HG03135 (cell line): ENCODE measurements at regions not wholly inside any gene's neighbourhood (a gene's known extent, or its start where the extent isn't known, plus 50 kb on each side); places are given as distances from the start of the nearest gene placed in this dataset.

Experiments
- ATAC-seq: cut with Tn5 transposase; IDR thresholded peaks from one replicate; pipeline ENCODE4 v1.9.1; 2021; ENCODE audit warnings: mild to moderate bottlenecking, moderate library complexity; ENCODE audit not compliant: unreplicated experiment

DNA sequence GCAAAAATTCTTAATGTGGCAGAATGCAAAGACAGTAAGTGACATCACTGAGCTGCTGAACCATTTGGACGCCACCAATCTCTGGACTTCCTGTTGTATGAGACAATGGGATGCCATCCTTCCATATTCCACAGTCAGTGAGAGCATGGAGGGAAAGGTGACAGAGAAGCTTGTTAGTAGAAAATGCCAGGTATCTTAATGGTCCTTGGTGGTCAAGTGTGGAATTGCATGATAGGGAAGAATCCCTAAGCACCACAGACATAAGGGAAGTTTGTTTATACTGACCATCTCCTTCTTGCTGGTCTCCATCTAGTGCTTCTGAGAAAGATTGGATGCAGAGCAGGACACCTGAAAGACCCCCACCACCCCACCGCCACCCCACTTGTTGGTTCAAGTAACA is 1410.0 kb upstream of the TMEM132C start:
- no peak for ATAC-seq

DNA sequence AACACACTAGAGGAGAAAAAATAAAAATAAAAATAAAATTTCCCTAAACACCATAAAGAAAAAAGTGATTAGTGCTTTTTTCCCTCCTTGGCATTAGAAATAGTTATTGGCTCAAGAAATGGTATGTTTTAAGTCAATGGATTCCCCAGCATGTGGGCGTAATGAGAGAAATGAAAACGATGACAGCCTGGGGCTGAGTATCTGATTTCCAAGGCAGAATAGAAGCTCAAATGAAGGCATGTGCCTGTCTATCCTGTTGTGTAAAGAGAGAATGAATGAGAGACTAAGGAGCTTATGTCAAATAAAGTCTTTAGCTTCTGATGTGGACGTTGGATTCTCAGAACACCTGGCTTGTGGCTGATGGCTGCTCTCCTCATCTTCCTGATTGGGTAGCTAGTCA is 1408.4 kb upstream of the TMEM132C start:
- no peak for ATAC-seq

DNA sequence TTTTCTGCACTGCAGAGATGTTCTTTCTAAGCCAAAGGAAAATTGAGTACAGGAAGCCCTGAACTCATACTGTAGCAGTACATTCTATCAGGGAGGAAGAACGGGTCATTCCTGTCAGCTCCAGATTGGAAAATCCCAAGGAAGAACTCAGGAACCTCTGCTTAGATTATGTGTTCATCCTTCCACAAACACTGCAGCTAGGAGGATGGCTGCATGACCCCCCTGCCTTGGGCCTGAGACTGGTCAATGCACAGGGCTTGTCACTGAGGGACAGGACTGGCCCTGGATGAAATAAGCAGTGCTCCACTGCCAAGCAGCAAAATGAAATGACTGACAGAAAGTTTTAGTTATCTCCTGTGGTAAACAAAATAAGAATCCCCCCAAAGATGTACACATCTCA is 1406.8 kb upstream of the TMEM132C start:
- no peak for ATAC-seq

DNA sequence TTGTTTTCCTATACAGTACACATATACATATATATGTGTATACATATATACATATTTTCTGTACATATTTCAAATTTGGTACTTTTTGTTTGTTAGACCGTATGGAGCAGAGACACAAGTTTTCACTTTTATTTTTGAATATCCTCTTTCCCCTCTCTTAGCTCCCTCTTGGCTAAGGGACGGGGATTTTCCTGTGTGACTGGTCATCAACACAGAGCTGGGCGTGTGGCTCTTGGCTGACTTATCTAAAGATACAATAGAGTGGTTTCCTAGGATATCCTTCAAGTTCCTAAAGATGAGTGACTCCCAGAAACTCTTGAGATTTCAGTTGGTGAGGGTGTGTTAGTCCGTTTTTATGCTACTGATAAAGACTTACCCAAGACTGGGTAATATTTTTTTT is 1404.5 kb upstream of the TMEM132C start:
- no peak for ATAC-seq

DNA sequence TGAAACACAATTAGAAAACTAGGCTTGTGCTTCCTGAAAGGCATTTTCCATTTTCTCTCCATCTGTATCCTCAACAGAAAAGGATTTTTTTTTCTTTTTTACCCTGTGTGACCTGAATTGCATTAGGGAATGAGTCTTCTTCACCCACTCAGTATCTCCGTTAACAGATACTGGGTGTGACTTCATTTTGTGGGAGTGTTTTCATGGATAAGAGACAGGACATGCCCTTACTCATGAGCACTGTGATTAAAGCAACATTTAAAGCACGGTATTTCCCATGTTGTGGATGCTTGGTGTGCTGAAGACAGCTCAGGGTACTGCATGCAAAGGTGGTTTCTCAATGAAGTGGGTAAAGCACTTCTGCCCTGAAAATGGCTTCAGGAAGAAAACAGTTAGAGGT is 1397.3 kb upstream of the TMEM132C start:
- ATAC-seq, result no peak

DNA sequence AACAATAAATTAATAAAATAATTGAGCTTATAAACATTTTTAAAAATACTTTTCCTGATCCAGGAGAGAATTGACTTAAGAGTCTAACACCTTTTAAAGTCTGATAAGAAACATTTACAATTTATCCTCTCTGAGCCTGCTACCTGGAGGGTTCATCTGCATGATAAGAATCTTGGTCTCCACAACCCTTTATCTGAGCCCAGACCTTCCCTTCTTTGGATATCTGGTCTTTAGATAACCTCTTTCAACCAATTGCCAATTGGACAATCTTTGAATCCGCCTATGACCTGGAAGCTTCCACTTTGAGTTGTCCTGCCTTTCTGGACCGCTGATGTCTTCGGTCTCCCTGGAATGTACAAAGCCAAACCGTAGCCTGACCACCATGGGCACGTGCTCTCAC is 1393.3 kb upstream of the TMEM132C start:
- no peak for ATAC-seq

DNA sequence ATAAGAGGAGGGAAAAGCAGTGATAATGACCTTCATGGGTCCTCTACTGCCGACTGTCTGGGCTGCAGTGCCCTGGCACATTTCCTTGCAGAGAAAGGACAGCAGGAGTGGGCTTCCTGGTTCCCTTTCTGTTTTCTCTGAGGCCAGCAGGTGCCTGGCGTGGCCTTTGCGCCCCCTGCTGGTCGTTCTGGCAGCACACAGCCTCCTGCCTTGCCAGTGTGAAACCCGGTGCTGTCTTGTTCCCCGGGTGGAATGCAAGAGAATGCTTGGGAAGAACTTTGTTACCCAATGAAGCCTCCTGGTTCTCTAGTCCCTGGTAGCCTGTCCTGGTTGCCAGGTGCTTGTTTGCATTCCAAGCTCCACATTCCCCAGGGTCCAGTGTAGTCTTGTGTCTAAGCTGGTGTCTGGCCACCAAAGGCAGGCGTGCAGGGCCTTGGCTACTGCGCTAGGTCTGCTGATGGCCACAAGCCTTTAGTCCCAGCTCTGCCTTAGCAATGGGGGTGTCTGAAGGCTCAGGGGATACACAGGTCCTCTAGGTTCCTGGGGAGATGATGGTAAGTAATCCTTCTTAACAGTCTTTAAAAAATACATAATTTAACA is 1392.4 kb upstream of the TMEM132C start:
- no peak for ATAC-seq

DNA sequence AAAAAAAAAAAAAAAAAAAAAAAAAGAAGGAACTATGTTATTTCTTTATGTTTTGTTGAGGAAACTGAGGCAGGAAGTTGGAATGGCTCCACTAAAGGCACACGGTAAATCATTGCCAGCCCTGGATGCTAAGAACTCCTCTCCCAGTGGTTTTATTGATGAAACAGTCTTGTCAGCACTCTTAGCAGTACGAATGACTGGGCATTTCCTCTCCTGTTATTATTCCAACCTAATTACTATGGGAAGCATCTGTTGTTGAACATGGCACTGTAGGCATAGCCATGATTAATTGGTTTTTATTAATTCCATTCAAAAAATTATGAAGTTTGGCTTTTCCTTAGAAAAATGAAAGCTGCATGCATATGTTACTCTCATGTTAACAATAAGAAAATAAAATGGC is 1387.1 kb upstream of the TMEM132C start:
- ATAC-seq, result no peak

DNA sequence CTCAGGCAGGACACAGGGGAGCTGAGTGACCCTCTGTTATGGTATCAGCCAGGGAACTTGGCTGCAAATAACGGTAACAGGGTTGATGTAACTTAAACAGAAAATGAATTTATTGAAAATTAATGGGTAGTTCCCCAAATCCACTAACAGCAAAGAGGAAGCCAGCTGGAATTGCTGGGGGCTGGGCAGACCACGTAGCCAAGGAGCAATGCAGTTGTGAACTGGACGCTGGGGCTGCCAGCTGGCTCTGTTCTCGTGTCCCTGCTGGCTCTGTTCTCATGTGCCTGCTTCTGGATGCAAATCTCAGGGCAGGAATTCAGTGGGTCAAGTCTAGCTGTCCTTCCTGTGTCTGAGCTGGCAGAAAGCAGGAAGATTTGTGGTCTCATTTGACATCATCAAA is 1383.3 kb upstream of the TMEM132C start:
- ATAC-seq, result no peak

DNA sequence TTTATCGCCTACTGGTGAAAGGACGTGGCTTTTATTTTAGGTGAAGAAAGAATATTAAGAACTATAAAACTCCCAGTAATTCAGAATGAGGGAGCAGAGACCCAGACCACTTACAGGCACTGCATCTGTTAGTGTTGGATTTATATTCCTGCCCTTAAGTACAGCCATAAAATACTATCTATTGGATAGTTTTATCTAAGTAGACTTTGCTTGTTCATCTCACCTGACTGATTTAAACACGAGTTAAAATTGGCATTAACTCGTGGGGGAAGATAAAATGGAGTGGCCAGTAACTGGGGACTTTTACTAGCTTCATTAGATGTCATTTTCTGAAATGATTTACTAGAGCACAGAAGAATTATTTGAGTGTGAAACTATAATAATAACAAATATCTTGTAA is 1377.5 kb upstream of the TMEM132C start:
- no peak for ATAC-seq

DNA sequence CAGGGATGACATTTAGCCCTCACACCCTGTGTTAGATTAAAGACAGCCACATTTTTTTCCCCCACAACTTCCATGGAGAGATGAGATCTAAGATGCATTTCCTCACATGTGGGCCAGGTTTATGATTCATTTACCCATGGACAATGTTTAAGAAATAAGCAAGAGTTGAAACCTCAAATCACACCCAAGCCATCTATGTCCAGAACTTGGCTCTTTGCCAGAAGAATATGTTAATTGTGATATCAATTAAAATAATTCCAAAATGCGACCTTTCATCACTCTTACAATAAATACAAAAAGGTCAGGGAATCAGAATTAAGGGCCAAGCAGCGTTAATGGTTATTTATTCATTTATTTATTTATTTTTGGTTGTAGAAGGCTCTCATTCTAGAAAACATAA is 1376.9 kb upstream of the TMEM132C start:
- ATAC-seq, result no peak

DNA sequence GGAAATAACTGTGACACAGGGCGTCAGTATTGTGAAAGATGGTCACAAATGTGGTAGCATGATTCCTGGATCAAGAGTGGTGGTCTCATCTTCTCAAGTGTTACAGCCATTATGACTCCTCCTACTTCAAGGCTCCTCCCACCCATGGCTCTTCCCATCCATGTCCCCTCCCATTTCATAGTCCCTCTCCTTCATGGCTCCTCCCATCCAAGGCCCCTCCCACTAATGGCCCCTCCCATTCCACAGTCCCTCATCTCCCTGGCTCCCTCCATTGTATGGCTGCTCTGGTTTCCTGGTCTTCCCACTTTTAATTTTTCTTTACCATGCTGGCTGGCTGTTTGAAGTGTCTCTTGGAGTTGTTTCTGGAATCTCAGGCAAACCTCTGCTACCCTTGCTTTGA is 1375.2 kb upstream of the TMEM132C start:
- no peak for ATAC-seq

DNA sequence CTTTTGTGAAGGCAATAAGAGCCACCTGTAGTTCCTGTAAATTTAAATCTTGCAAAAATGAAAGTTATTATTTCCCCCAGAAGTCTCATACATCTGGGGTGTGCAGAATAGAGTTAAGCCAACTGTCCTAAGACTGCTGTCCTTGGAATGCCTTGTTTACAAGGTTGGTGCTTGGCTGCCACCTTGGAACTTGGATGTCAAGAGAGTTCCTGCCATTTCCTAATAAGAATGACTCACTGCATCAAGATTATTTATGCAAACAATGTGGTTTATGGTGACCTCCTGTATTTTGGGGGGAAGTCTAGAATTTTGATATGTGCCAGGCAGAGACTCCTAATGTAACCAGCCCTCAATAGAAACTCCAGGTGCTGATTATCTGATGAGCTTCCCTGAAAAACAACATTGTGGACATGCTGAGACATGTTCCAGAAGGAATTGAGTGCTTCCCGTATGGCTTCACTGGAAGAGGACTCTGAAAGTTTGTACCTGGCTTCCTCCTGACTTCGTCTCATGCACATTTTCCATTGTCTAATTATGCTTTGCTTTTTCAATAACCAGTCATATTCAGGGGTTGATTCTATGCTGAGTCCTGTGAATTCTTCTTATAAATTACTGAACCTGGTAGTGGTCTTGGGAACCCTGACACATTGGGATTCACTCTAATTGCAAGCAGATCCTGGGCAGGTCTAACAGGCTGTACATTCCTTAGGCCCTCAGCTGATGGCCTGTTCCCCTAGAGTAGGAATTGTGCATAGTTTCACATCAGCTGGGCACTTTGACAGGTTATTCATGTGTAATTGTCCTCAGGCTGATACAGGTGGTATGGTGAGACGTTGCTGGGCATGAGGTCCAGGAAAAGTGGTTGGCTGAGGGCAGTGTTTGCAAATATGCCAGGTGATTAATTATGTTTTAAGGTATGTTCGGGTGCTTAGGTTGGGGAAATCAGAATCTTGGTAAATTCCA is 1370.7 kb upstream of the TMEM132C start:
- no peak for ATAC-seq

DNA sequence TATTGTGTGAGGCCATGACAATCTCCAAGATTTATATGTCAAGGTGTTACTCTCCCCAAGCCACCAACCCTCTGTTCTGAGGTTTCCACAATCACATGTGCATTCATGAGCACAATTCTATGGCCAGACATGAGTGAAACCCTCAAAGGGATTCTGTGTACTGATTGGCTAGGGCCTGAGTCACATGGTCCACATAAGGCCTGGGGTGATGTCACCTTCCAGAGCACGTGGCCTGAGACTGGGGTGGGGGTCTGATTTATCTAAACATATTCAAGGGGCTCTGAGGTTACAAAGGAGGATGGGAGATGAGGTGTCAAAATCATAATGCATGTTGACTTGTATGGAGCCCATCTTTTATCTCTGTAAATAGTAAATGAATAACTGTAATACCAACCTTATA is 1369.9 kb upstream of the TMEM132C start:
- no peak for ATAC-seq

DNA sequence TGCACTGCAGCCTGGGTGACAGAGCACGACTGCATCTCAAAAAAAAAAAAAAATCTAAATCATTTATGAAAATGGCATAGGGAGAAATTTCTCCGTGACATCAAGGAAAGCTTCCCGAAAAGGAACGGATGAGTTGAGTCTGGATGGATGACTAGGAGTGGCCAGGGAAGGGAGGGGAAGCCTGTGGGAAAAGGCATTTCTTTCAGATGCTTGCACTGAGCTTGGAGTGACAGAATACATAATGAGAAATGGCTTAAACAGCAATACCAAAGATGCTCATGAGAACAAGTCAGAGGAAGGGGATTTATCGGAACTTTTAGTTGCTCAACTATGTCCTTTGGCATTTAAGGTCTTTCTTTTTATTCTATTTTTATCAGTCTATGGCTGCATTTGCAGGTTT is 1369.2 kb upstream of the TMEM132C start:
- ATAC-seq, result no peak

DNA sequence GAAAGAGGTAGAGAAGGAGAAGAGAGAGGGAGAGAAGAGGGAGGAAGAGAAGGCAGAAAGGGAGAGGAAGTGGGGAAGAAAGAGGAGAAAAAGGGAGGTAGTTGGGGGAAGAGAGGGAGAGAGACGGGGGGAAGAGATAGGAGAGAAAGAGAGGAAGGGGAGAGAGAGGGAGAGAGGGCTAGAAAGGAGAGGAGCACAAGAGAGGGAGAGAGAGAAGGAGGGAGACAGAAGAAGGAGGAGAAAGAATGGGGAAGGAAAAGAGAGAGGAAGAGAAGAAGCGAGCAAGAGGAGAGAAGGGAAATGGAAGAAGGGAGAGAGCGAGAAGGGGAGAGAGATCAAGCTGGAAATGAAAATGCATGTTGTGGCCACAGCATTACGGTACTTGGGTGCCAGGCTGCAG is 1368.4 kb upstream of the TMEM132C start:
- no peak for ATAC-seq

DNA sequence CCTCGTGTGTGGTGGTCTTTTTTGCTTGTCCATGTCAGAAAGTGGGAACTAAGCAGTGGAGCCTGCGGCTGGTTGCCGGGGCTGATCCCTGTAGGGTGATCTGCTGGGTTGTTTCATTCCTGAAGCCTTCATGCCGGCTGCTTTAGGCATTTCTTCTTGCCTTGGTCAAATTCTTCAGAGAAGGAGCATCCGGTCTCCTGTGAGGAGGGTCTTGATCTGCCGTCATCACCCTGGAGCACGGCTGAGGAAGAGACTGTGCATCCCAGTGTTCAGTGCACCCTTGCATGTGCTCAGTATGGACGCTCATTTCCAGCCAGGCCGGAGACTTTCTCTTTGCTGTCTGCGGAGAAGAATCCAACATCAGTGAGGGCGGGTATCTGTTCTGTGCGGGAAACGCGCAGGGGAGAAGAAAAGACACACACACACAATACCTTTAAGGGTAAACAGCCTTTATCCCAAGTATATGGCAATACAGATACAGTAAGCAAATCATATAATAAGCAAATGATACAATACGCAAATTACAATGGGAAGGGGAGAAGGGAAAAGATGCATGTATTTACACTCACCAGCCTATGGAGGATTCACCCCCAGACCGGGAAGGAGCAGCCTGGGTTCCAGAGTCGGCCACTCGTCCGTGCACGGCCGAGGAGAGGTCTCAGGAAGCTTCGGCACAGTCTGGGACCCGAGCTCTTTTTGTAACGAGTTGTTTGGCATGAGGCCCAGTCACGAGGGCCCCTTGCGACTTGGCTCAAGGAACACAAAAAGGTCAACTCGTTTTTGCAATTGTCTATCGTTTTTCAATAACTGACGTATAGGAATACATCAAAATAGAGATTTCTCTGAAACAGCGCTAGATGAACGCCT is 1366.8 kb upstream of the TMEM132C start:
- ATAC-seq, result no peak

DNA sequence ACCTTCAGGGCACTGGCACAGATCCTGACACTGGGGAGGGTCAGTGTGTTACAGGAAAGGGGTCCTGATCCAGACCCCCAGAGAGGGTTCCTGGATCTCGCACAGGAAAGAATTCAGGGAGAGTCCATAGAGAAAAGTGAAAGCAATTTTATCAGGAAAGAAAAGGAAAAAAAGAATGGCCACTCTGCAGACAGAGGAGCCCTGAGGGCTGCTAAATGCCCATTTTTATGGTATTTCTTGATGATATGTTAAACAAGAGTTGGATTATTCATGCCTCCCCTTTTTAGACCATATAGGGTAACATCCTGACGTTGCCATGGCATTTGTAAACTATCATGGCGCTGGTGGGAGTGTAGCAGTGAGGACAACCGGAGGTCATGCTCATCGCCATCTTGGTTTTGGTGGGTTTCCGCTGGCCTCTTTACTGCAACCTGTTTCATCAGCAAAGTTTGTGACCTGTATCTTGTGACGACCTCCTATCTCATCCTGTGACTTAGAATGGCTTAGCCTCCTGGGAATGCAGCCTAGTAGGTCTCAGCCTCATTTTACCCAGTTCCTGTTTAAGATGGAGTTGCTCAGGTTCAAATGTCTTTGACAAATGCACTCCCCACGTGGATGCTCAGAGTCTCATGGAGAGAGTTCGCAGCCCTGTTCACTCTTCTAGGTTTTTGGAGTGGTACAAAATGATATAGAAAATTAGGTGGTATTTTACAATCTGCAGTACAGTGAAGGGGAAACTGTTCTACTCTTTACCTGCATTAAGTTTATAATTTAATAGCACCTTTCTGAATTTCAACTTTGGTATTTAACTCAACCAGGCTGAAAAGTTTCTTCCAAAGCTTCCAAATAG is 1363.7 kb upstream of the TMEM132C start:
- ATAC-seq, result no peak

DNA sequence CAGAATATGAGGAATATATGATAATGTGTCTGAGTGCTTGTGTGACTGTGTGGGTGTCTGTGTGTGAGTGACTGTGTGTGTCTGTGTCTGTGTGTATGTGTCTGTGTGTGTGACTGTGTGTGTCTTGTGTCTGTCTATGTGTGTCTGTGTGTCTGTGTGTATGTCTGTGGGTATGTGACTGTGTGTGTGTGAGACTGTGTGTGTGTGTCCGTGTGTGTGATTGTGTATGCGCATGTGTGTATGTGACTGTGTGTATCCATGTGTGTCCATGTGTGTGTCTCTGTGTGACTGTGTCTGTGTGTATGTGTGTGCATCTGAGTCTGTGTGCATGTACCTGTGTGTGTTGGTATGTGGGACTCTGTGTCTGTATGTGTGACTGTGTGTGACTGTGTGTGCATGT is 1361.2 kb upstream of the TMEM132C start:
- ATAC-seq, result no peak

DNA sequence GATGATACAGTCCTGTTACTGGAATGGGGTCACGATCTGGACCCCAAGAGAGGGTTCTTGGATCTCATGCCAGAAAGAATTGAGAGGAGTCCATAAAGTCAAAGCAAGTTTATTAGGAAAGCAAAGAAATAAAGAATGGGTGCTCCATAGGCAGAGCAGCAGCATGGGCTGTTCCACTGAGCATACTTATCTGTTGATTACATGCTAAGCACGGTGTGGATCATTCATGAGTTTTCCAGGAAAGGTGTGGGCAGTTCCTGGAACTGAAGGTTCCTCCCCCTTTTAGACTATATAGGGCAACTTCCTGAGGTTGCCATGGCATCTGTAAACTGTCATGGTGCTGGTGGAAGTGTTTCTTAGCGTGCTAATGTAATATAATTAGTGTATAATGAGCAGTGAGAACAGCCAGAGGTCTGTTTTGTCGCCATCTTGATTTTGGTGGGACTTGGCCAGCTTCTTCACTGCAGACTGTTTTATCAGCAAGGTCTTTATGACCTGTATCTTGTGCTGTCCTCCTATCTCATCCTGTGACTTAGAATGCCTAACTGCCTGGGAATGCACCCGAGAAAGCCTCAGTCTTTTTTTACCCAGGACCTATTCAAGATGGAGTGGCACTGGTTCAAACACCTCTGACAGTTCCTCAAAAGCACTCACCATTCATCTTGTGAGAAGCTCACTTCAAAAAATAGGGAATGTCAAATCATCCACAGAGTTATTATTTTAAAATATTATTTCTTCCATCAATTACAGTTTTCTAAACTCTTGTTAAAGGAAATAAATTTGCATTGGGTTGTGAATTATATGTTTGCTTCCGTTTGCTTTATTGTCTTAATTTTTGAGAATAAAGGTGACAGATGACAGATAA is 1358.8 kb upstream of the TMEM132C start:
- ATAC-seq, result no peak
